ENCODE measurements at regions not wholly inside any gene's neighbourhood (a gene's known extent, or its start where the extent isn't known, plus 50 kb on each side); places are given as distances from the start of the nearest gene placed in this dataset.

DNA sequence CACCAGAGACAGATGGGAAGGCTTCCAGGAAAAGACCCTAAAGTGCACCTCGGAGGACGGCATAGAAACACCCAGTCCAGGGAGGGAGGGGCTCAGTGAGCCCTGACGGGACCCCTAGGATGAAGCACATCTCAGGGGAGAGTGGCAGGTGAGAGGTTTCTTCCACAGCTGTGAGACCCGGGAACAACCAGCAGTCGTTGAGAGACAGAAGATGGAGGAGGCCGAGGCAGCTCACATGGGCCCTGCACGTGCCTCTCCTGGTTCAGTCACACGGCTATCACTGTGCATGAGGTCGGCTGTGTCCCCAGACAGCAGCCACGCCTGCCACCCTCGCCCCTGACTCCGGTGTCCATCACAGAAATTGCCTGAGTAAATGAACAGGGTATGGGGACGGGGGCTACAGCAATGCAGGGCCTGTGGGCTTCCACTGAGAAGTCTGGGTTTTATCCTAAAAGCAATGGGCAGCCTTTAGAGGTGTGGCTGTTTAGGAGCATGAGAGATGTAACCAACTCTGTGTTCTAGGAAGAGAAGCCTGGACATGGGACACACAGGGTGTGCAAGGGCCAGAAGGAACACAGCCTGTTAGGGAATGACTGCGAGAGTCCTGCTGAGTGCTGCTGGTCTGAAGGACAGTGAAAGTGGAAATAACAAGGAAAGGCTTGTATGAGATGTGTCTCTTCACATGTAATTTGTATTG is 102.0 kb downstream of the TMEM18 start:
- no peak for DNase-seq

DNA sequence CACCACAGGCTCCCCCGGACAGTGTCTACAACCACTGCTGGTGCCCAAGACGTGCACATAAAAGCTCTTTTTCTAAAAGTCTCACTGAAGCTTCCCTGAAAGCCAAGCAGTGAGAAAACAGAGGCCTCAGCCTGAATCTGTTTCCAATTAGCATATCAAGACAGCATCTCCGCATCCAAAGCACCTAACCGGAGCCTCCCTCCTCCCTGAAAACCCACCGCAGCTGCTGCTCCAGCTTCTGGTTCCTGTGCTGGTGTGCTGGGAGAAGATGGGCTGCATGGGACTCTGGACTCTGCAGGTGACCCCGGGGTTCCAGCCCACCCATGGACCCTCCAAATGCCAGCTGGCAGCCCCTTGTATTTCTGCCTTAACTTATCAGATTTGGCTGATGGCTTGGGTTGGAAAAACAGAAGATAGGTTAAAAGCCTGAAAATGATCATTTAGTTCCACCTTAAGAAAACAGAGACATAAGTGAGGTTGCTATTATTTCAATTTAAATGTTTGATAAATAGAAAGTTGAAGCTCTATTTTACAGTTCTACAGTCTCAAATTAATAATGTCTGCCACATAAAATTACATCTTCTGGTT is 103.3 kb downstream of the TMEM18 start:
- DNase-seq = no peak

DNA sequence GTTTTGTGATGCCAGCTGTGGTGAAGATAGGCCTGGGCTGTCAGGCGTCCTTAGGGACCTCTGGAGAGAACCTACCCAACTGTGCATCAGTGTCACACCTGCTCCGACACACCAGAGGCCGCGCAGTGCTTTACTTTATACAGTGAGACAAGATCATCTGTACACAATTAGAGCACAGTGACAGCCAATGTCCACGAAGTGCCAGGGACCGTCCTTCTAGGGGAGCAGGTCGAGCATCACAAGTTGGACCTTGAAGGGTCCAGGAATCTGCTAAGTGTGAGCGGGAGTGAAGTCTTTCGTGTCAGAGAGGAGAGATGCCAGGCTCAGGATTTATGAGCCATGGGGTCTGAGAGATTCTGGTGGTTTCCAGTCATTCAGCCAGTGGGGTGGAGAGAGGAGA is 104.2 kb downstream of the TMEM18 start:
- no peak for DNase-seq

DNA sequence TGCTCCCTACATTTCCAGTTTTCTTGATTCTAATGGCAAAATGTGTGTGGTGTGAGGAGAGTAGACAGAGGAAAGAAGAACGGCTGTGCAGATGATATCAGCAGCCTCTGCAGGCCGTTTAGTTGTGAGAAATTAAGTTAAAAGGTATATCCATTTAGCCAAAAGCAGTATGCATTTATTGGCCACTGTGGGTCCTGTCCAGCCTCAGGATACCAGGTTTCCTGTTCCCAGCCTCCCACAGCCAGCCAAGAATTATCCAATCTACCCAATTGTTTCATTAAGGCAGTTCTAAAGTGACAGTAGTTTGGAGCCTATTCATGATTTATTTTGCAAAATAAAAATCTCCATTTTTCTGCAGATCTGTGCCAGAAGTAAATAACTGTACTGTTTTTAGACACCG is 107.5 kb downstream of the TMEM18 start:
- DNase-seq = no peak

DNA sequence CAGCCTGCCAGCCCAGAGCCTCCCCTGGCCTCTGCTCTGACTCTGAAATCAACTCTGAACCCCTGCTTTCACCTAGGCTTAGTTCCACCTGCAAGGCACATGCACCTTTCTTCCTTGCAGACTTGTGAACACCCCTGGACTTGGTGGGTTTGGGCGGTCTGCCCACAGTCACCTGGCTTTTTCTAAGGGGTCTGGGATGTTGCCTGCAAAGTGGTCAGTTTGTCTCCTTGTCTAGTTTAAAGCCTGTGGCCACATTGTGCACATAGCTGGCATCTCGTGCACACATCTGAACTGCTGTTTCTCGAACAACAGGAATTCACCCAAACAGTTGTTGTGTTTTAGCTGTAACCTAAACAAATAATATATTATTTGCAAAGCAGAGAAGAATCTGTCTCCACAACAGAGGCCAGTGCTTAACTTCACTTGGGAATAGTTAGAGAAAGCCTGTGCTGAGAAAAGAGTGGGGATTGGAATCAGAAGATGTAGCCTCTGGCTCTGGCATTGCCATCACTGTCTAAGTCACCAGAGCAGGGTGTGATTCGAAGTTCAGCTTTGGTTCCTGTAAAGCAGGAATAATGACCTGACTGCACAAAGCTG is 108.5 kb downstream of the TMEM18 start:
- DNase-seq = no peak

DNA sequence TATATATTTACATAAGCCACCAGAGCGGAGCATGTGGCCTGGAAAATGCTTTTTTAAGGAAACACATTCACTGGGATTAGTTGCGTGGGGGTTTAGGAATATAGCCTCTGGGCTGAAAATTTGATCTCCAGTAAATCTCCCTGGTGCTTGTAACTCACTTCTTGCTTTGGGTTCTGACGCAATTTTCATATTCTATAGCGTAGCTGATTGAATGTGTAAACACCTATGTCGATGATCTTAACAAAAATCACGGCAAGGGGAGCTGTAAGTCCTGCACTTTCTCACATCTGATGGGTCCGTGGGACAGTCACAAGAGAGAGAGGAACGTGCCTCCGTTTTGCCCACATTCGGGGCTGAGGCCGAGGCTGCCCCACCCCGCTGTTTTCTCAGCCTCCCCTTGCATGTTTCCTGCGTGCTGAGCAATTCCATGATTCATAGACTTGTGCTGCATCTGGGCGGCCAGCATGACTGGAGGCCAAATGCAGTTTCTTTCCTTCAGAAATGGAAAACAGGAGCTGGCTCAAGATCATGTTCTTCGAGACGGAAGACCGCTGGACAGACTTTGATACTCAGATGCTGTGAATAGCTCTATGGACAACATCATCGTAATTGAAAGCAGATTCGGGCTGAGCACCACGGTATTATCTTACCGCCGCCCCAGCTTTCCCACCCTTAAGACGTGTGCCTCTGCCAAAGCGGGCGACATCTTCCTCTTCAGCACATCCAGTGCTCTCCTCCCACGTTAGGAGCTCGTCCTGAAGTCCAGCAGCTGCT is 109.2 kb downstream of the TMEM18 start:
- DNase-seq = no peak

DNA sequence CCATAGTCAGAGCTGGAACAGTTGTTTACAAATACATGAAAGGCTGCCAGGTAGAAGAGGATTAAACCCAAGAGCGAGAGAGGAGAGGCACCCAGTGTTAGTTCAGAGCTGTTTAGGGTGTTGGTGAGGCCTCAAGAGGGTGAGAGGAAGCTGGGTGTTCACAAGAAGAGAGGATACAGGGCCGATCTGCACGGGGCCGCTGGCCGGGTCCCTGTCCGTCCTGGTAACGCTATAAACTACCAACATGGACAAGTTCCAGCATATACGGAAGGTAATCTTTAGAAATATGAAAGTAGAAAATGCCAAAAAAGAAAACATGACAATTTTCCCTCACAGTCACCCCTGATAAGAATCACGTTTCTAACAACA is 109.7 kb downstream of the TMEM18 start:
- DNase-seq = no peak

DNA sequence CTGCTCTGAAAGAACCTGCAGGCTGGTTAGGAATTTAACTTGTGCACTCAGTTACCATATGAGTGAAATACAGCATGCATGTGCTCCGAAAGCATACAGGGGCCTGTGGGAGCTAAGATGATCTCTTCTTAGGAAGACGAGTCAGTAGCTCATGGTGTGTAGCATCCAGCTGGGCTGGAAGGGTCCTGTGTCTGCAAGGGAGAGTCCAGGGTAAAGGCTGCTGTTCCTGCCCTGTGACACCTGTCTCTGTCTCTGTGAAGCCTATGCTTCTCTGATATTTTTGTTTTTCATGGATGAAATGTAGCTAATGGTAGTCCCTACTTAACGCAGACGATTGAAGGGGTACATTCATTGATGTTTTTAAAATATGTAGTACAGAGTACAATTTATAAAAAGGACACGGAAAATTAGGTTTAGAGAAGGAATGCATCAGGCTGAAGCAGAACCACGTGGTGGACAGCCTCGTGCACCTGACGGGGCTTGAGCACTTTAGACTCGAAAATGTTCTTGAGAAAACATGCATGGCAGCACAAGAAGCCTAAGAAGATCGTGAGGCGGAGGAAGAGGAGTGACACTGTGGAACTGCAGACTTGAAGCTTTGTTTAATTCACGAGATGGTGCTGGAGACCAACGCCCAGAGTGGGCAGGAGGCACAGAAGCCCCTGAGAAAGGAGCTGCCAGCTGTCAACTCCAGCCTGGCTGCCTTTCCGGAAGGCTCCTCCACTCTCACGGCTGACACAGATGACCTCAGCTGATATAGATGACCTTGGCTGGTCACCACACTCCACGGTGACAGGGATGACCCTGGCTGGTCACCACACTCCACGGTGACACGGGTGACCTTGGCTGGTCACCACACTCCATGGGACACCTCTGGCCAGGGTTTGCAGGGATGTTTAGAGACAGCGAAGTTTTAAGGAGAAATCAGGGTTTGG is 110.6 kb downstream of the TMEM18 start:
- no peak for DNase-seq

DNA sequence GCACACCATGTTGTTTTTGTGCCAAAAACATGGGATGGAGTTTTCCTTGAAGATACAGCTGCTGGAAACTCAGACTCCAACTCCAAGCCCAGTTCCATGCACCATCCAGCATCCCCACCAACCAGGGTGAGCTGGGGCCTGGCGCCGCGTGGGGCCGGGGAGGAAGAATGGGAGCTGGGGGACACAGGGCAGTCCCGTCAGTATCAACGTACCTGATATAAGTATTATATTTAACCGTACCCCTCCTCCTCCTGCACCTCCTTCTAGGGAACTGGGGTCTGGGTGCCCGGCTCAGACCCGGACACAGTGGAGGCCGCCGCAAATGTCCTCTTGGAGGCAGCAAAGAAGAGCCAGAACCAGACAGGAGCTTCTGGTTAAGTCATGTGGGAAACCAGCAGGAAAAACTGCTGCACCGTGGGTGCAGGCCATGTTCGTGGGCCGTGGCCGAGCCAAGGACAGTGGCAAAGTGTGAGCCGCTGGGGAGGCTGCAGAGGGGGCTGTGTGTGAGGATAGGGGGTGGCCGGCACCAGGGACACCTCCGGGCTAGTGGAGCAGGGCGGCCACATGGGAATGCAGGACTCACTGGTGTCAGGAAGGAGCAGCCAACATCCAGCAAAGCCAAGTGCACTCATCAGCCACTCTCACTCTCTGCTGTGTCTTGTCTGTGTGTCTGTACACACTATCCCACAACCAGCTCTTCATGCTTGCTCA is 112.6 kb downstream of the TMEM18 start:
- no peak for DNase-seq

DNA sequence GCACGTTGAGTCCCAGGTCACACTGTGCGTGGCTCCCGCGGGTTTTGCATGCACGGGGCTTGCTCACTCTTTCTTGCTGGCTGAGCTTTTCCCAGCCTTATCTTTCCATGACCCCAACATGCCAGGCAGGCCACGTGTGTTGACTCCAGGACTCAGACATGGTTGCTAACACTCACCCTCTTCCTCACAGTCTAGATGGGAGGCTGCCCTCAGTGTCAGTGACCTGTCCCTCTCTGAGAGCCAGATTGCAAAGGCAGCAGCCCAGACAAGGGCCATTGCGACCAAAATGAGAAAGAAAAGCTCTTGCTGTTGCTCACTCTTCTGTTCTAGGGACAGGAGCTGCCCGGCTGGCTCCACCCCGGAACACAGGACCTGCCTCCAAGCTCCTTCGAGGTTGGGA is 113.7 kb downstream of the TMEM18 start:
- no peak for DNase-seq

DNA sequence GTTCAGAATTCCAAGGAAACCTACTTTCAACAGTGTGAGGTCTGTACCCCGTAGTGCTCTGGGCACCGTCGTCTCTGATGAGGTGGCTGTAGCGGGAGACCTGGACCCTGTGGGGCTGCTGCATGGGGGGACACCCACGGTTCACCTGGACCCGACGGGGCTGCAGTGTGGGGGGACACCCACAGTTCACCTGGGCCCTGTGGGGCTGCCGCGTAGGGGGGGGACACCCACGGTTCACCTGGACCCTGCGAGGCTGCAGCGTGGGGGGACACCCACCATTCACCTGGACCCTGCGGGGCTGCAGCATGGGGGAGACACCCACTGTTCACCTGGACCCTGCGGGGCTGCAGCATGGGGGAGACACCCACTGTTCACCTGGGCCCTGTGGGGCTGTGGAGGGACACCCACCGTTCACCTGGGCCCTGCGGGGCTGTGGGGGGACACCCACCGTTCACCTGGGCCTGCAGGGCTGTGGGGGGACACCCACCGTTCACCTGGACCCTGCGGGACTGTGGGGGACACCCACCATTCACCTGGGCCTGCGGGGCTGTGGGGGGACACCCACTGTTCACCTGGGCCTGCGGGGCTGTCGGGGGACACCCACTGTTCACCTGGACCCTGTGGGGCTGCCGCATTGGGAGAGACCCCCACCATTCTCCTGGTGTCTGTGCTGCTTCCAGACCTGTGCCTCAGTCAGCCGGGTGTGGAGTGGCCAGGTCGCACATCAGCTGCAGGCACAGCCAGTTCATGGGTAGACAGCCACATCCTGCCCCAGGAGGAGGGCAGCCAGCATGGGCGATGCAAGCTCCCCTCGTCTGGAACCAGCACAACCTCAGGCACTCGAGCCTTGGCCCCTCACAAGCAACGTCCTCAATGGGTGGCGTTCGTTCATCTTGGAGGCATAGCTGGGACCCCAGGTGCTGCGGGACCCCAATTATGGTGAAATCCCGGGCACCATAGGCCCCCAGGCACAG is 114.5 kb downstream of the TMEM18 start:
- DNase-seq = no peak

DNA sequence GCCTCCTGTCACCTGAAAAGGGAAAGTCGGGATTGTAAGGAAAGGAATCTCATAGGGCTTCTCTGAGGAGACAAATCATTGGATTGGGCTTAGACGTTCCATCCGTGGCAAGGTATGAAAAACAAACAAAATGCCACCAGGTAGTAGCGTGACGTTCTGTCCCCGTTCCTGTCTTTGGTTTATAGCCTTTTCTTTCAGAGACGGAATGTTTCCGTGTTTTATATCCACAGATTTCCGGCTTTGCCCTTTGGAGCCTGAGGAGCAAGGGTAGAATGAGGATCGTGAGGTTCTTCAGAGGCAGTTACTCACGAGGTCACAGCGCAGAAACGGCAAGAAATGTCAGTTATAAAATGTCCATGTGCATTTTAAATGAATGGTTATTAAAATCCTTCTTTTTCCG is 118.3 kb downstream of the TMEM18 start:
- DNase-seq = no peak

DNA sequence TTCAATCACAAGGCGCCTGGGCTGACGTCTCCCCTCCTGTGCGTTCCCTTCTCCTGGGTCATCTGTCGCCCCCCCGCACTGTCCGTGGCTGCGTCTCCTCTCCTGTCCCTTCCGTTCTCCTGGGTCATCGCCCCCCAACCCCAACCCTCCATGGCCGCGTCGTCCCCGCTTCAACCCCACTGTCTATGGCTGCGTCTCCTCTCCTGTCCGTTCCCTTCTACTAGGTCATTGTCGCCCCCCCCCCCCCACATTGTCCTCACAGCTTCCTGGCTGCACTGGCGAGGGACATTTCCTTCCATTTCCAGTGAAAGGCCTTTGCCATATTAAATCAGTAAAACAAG is 118.9 kb downstream of the TMEM18 start:
- no peak for DNase-seq

DNA sequence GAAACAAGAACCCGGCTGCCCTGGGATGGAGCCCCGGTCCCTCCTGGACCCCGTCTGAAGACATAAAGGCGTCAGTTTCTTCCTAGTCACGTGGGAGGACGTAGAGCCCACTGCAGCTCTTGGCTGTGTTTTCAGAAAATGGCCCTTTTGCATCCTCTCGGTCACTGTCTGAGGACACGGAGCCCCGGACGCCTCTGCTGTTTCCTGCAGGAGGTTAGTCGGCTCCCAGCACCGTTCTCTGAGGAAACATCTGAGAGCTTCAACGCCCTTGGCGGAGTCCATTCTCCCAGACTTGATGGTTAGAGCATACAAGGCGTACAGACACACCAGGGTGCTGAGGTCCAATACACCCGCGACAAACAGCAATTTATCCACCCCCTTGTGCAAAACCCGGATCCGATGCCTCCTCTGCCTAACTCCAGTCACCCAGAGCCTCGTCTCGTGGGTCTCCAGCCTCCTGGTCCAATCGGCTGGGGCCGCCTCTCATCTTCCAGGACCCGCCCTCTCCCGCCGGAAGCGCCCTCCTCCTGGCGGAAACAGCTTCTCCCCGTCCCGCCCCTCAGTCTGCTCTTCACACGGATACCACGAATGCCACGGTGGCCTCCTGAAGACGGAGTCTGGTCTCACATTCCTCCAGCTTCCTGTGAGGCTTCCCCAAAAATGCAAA is 119.4 kb downstream of the TMEM18 start:
- no peak for DNase-seq

DNA sequence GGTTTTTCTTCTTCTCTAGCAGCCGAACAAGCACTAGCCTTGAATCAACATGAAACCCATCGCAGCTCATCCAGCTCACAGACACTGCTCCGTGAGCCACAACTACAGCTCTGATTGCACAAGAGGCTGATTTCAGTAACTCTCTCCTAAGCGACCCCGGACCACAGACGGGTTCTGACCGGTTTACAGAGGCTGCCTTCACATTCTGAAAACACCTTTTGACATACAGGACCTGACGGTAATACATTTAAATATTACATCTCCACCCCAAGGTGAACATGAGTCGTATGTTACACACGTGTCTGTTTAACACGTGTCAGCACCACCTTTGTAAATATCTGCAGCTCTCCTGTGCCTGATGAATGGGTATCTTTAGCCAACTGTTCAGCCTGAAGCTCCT is 120.7 kb downstream of the TMEM18 start:
- no peak for DNase-seq

DNA sequence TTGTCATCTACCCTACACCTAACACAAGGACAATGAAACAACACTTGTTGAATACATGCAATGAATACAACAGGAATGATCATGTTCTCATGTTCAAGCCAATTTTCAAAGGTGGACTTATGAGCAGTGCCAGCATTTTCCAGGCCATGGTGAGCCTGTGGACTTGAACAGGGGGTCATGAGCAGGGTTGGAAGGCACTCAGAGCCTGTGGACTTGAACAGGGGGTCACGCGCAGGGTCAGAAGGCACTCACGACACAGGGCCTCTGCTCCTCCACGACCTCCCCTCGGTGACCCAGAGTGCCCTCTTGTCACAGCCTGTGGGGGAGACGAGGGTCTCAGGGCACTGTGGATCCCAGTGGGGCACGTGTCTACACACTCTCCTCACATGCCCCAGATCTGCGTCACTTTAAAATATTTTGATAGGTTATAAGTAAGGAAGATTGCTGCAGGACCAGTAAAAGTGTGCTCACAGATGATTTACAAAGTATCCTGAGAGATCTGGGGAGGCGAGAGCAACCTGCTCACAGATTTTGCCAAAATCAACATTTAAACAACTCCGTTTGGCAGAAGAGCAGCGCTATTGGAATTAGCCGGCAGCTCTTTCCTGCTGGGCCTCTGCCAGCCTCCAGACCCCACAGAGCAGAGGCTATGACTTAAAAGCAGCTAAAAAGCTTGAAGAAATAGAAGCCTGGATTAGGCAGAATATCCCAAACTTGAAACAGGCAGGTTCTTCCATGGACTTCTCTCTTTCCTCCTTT is 121.9 kb downstream of the TMEM18 start:
- DNase-seq = no peak

DNA sequence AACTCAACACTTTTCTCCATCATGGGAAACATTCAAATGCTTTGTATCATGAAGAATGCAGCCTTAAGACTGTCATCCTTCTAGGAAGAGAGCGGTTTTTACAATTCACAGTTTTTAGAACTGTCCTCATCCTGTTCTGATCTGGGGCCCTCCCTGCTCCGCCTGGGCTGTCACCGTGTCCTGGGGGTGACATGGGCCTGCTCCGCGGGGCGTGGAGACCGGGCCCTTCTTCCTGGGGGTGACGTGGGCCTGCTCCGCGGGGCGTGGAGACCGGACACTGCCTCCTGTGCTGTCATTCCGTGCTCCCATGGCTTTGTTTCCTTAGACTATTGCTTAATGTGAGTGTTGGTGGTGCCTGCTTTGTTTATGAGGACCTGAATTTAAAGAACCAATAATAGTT is 122.8 kb downstream of the TMEM18 start:
- DNase-seq = no peak

DNA sequence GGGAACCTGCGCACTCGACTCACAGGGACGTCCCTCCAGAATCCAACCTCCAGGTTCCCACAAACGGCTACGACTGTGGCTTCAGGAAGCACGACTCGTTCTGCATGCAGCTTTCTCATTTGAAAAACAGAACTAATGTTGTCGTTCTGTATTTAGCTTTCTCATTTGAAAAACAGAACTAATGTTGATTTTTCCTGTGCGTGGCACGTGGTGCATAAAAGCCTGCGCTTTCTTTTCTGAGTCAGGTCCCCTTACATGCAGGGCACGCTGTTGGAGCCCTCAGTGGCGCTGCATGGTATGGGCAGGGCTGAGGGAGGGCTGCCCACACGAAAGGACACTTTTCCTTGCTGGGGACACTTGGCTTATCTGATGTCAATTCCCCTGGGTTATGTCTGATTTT is 124.3 kb downstream of the TMEM18 start:
- no peak for DNase-seq

DNA sequence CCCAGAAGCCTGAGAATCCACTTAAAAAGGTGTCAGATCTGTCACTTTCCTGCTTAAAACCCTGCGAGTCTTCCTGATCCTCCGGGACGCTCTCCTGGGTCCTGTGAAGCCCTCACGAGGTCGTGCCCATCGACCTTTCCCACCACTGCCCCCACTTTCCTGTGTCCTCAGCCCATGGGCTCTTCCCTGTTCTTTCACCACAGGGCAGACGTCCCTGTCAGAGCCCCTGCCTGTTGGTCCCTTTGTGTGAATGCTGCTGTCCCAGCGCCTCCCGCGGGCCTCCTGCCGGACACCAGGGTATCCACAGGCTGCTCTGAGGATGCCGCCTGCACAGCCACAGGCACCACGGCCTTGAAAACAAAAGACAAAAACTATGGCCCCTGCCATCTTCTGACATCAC is 125.6 kb downstream of the TMEM18 start:
- no peak for DNase-seq

Measured in SW 1271 (cell line).